H4 (cell line): ENCODE measurements at regions not wholly inside any gene's neighbourhood (a gene's known extent, or its start where the extent isn't known, plus 50 kb on each side); places are given as distances from the start of the nearest gene placed in this dataset.

Experiments
- DNase-seq: peaks from one replicate; pipeline ENCODE4 v3.0.0-alpha.2; 2015; ENCODE audit warnings: low spot score

- DNase-seq: no peak
Measured at GRCh38 chr10:111506266-111507034, 429.6 kb downstream of the ADRA2A start.

- DNase-seq: no peak
Measured at GRCh38 chr10:111511751-111512150, 434.9 kb downstream of the ADRA2A start.

DNA sequence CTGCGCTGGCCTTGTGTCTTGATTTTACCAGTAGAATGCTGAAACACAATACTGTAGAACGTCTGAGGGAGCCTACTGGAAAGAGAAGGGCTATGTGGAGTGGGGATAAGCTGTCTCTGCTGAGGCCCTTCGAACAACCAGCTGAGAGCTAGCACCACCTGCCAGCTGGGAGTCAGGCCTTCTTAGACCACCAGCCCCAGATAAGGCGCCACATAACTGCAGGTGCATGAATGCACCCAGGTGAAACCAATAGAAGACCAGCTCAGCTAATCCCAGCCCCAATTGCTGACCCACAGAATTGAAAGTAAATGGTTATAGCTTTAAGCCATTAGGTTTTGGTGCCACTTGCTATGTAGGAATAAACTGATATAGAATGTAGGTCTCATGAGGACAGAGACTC is 438.4 kb downstream of the ADRA2A start:
- no peak for DNase-seq

- DNase-seq: no peak
Measured at GRCh38 chr10:111515706-111516105, 438.9 kb downstream of the ADRA2A start.

- no peak for DNase-seq
Measured at GRCh38 chr10:111516144-111516543, 439.3 kb downstream of the ADRA2A start.

DNA sequence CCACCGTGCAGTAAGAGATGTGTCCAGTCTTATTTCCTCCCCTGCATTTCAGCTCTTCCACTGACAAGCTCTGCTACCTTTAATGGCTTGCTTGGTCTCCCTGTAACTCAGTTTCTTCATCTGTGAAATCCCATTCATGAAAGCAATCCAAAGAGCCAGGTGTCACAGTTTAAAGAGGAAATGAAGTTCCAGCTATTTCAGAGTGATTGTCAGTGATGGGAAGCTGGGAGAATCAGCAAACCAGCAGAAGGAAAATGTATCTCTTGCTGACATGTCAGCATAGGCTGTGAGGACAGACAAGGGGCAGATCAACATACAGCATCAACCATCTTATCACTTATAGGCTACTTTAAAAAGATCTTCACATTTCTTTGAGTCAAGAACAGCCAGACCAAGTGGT is 445.3 kb downstream of the ADRA2A start:
- DNase-seq: no peak

- no peak for DNase-seq
Measured at GRCh38 chr10:111522551-111522950, 445.7 kb downstream of the ADRA2A start.

DNA sequence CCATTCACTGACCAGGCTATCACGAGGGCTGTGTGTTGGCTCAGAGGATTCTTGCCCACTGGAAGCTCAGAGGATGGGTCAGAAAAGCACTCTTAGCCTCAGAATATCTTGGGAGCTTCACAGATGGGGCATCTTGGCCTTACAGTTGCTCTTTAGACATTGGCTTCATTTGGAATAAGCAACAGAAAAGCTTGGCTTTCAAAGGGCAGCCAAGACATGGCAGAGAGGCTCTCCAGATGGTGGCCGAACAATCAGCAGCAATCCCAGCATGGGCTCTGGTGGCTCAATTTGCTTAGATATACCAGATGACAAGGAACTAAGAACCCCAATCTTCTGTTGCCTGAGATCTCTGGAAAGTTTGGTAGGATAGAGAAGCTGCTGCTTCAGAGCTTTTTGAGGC is 446.2 kb downstream of the ADRA2A start:
- DNase-seq: no peak

- no peak for DNase-seq
Measured at GRCh38 chr10:111524134-111524533, 447.3 kb downstream of the ADRA2A start.

DNA sequence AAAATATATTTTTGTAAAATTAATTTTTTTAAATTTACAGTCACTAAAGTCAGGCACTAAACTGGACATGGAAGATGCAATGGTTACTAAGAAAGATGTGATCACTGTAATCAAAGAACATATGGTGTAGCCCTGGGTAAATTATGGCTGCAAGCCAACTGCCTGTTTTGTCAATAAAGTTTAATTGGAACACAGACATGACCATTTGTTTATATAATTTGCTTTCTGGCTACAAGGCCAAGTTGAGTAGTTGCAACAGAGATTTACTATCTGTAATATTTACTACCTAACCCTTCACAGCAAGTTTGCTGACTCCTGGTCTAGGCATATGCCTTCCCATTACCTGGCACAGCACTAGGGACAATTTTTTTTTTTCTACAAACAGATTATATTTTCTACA is 448.9 kb downstream of the ADRA2A start:
- no peak for DNase-seq

GRCh38 chr10:111531690-111532089 is 454.9 kb downstream of the ADRA2A start:
- no peak for DNase-seq

DNA sequence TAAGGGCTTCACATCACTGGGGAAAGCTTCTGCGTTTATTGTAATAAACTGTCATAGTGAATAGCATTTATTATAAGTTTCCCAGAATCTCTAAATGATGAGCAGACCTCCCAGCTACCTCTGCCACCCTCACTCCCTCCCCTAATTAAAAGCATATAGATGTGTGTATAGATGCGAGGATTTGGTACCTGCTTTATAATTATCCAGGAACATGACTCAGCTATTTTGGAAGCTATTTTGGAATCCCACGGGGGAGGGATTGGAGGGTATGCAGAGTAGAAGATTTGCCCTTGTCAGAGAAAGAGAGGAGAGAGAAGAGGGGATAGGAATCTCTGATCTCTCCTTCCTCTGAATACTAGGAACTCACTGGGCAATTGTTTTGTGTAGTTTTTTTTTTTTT is 455.3 kb downstream of the ADRA2A start:
- no peak for DNase-seq

DNA sequence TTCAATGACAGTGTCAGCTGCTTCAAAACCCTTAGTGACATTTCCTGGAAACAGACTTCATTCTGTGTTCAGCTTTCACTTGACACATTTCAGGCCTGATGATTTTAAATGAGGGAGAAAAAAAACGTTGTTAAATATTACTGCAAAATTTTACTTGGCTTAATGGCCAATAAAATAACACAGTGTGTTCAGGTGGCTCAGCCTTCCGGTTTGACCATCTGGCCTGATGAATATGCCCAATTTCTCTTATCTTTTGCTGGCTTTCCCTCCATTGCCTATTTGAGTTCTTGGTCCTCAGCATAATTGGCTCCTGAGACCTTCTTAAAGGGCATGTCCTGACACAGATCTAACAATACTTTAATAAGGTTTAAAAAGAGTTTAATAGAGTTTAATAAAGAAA is 462.4 kb downstream of the ADRA2A start:
- DNase-seq: no peak

DNA sequence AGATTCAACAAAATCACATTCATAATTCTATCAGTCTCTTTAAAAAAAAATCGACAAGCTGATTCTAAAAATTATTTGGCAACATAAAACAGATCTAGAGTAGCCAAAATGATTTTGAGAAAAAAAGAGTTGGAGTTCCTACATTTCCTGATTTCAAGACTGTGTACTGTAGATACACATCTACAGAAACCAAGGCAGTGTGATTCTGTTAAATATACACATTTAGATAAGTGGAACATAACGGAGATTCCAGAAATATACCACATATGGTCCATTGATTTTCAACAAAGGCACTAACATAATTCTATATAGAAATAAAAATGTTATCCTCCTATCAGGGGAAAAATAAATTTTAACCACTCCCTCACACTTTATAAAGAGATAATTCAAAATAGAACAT is 467.0 kb downstream of the ADRA2A start:
- DNase-seq: no peak

DNA sequence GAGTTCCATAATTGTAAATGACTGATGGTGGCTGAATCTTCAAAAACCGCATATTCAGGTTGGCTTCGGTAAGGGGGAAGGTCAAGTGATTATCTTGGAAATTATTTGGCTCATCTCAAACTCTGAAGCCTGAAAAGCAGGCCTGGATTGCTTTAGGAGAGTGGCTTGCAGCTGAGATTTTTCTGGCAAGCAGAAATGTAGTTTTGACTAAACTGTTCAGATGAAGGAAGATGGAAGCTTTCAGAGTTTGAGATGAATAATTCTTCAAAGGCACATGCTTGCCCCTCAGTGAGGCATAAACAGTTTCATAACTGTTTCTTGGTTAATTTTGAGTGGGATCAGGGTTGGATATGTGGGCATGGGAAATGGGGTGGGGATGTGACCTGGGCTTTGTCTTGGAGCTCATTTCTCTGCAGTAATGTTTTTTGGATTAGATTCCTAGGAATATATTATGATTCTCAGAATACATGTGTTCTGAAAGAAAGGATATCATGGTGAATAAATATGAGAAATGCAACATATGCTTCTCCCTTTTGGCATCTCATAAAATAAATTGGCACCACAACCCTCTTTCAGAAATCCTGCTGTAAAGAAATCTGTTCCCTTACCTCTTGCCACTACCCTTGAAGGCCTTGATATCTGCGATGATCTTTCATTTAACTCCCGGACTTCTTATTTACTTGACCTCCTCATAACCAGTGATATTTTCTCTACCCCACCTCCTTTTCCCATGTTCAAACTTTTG is 469.2 kb downstream of the ADRA2A start:
- DNase-seq: no peak

DNA sequence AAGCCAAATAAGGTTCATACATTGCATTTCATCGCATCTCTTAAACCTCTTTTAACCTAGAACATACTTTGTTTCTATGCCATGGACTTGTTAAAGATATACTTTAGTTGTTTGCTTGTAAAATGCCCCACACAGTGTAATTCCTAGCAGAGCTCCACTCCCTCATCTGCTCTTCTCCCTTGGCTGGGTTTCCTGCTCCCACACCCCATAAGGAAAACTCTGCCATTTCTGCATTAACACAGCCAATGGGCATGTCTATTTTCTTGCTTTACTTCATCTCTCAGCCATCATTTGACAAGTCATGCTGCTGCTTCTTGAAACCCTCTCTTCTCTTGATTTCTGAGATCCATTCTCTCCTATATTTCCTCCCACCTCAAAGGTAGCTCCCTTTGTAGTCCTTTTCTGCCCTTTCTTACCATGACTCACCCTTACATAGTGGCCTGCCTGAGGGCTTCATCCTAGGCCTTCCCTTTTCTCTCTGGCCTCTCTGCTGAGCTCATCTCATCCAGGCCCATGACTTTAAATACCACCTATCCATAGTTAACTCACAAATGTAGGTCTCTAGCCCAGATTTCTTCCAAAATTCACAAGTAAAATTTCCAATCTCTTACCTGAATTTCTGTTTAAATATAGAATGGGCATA is 471.4 kb downstream of the ADRA2A start:
- DNase-seq: no peak

- DNase-seq: no peak
Measured at GRCh38 chr10:111551001-111551400, 474.2 kb downstream of the ADRA2A start.

GRCh38 chr10:111556666-111557065 is 479.8 kb downstream of the ADRA2A start:
- no peak for DNase-seq

DNA sequence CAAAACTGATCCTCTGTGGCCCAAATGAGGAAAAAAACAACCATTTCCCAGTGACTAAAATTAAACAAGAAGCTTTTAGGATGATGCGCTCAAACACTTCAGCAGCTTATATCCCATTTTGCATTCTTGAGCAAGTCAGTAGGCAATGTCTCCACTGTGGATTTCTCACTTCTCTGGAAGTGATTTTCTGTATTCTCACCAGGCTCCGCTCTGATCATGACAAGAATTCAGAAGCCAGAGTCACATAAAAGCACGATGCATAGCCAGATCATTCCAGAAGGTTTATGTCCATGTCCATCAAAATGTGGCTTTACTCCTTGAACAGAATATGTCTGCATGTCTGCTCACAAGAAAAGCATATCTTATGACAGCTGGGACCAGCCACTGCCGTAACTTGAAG is 481.4 kb downstream of the ADRA2A start:
- DNase-seq: no peak

DNA sequence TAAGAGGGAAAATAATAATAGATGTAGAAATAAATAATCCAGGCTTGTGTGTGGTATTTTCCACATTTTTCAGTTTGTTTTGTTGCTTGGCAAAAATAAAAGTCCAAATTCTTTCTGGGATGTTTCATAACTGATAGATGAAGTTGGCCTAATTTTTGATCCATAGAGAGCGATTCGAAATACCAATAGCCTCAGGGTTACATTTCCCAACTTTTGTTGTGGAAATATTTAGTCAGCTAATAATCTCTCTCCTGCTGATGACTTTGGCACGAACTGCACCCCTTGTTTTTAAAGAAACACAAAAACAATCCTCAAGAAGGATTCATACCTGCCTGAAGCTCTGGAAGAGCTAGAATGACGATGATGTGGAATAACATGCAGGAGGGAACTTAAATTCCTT is 483.2 kb downstream of the ADRA2A start:
- DNase-seq: no peak

GRCh38 chr10:111561124-111561523 is 484.3 kb downstream of the ADRA2A start:
- DNase-seq: no peak

GRCh38 chr10:111565542-111565941 is 488.7 kb downstream of the ADRA2A start:
- no peak for DNase-seq

GRCh38 chr10:111578076-111578475 is 501.2 kb downstream of the ADRA2A start:
- DNase-seq: no peak
